ENCODE measurements at regions not wholly inside any gene's neighbourhood (a gene's known extent, or its start where the extent isn't known, plus 50 kb on each side); places are given as distances from the start of the nearest gene placed in this dataset.

- TF ChIP-seq POLR2AphosphoS5 (IDR thresholded peaks at IDR 0.05; ENCODE audit: low read depth, low read length), result no peak
- no peak for TF ChIP-seq POLR2A (IDR thresholded peaks at IDR 0.05; ENCODE audit: low read depth, low read length)
- TF ChIP-seq SPI1 (IDR thresholded peaks at IDR 0.05; ENCODE audit: low read depth, low read length), result no peak
- TF ChIP-seq TAF1 (IDR thresholded peaks at IDR 0.05; ENCODE audit: low read depth, low read length), result no peak
Measured at GRCh38 chr3:148214705-148215104, 483.0 kb upstream of the AGTR1 start.

Data from GM12891 (cell line).